GM12873 (cell line): ENCODE measurements at regions not wholly inside any gene's neighbourhood (a gene's known extent, or its start where the extent isn't known, plus 50 kb on each side); places are given as distances from the start of the nearest gene placed in this dataset.

ENCODE experiments used
- TF ChIP-seq, protein P1 (sequence below): IDR thresholded peaks from 2 replicates; pipeline ENCODE4 v1.5.1; 2012; ENCODE audit warnings: low read depth, mild to moderate bottlenecking, moderate library complexity, low read length, control low read depth; ENCODE audit not compliant: insufficient read depth; ENCODE audit errors: missing control alignments

DNA sequence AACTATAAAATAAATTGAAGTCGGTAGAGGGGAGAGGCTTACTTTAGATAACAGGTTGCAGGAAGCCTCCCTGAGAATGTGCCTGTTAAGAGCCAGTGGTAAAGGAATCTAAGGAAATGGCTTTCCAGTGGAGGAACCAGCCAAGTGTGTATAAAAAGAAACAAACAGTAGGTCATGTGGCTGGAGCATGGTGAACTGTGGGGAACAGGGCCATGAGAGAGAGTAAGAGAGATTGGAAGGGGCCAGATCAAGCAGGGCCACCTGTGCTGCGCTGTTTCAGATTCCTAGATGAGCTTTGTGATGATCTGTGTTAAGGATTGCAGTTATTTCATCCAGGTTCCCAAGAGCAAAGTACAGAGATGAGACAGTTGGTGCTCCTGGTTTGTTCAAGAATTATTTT lies 152.7 kb upstream of the SGCD start:
- TF ChIP-seq, protein P1, sequence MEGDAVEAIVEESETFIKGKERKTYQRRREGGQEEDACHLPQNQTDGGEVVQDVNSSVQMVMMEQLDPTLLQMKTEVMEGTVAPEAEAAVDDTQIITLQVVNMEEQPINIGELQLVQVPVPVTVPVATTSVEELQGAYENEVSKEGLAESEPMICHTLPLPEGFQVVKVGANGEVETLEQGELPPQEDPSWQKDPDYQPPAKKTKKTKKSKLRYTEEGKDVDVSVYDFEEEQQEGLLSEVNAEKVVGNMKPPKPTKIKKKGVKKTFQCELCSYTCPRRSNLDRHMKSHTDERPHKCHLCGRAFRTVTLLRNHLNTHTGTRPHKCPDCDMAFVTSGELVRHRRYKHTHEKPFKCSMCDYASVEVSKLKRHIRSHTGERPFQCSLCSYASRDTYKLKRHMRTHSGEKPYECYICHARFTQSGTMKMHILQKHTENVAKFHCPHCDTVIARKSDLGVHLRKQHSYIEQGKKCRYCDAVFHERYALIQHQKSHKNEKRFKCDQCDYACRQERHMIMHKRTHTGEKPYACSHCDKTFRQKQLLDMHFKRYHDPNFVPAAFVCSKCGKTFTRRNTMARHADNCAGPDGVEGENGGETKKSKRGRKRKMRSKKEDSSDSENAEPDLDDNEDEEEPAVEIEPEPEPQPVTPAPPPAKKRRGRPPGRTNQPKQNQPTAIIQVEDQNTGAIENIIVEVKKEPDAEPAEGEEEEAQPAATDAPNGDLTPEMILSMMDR = no peak

DNA sequence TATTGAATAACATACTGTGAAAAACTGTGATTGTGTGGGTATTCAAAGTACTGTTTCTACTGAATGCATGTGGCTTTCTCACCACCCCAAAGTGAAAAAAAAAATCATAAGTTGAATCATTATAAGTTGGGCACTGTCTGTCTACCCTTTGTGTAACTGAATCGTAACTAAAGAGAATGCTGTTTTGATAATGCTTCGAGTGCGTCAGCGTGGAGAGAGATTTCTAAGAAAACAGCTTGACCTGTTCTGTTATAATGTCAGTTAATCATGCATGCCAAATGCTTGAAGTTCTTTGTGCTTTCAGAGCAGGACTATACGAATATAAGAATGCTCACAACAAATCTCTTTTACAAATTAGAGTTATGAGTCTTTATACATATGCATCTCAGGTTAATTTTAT lies 148.8 kb upstream of the SGCD start:
- TF ChIP-seq, protein P1 = no peak

DNA sequence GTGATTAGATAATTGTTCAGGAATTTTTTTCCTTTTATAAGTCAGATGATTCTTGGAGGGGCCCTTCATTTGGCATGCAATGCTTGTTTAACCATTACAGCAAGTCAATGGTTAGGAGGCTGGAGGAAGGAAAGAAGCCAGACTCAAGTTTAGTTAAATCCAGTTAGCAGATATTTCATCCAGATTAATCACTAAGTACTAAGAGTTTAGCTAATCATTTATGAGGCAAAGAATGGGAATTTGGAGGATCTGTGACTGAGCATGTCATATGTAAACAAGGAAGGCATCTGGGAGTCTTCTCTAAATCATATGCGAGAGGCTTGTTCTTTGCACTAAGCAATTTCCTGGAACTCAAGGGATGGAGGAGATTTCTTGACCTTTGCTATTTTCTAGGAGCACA lies 145.3 kb upstream of the SGCD start:
- TF ChIP-seq, protein P1 = no peak

DNA sequence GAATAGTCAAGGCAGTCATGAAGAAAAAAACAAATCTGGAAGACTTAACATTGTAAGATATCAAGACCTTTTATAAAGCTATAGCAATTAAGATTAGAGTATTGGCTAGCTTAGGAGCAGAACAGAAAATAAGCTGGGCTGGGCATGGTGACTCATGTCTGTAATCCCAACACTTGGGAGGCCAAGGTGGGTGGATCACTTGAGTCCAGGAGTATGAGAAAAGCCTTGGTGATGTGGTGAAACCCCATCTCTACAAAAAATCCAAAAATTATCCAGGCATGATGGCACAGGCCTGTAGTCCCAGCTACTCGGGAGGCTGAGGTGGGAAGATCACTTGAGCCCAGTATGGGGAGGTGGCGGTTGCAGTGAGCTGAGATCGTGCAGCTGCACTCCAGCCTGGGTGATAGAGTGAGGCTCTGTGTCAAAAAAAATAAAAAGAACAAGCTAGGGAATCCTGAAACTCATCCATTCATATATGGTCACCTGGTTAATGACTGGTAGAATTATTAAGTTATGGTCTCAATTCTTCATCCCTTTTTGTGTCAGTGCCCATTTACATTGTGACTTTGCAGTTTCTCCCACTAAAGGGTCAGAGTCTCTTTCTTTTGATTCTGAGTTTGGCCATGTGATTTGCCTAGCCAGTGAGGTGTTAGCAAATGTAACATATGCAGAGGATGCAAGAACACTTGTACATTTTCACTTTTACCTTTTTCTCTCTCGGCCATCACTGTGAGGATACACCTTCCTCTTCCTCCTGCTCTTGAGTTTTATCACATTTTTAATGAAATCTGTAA lies 144.6 kb upstream of the SGCD start:
- TF ChIP-seq, protein P1 = no peak

DNA sequence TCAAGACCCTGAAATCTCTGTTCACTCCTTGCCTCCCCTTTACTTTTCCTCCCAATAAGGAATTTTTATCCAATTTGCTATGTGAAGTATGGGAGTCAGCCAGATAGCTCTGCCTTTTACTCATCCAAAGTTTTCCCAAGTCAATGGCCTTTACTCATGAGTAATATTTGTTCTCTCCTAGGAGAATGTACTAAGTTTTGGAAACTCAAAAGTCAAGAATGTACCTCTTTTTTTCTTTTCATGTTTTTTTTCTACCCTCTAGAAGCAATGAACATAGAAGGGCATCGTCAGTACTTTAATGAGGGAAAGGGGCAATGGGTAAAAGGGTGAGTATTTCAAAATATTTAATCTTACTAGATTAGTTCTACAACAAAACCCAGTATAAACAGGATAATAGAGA lies 140.2 kb upstream of the SGCD start:
- TF ChIP-seq, protein P1 = no peak

DNA sequence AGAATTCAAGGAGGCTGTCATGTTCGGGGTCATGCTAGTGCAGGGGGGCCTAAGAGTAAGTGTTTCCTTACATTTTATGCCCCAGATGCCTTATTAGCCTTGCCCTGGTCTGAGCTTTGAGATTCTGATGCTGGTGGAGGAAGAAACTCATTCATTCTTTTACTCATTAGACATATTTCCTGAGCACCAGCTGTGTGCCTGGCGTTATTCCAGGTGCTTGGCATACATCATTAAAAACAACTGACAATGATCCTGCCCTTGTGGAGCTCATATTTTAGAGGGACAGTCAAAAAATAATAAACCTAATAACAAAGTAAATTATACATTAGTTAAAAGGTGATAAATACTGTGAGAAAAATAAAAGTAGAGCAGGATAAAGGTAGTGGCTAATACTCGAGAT lies 138.9 kb upstream of the SGCD start:
- TF ChIP-seq, protein P1 = no peak

DNA sequence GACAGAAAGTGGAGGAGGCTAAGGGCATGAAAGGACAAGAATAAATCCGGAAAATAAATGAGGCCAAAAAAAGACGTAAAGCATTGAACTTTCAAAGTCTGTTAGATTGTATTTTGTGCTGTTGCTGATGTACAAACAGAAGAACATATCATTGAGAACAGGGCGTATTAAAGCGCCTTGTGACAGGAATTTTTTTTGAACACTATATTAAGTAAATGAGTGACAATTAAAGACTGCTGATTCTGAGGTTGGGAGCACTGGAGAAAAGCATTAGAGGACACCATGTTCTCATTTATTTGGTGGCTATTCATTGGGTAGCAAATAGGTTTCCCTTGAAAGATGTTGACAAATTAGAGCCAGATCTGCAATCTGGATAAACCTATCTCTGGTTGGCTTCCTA lies 137.3 kb upstream of the SGCD start:
- TF ChIP-seq, protein P1 = no peak
